ENCODE measurements at regions not wholly inside any gene's neighbourhood (a gene's known extent, or its start where the extent isn't known, plus 50 kb on each side); places are given as distances from the start of the nearest gene placed in this dataset.

DNA sequence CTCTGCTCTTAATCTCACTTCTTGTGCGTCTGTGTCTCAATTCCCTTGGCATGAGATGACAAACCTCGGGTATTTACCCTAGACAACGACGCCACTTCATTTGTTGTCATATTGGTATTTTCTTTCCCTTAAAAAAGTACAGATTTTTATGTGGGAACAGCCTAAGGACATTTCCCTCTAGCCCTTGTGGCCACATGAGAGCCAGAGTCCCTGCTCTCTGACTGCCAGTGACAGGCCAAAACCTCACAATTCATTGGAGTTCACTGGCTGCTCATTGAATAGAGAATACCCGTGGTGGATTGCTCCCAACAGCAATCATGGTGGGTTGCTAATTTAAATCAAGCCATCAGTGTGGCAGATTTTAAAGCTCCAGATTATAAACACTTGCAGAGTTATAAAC lies 191.3 kb upstream of the FAM3C start:
- Histone ChIP-seq H3K9me3 (no peaks in the 10 kb centered on the region), H3K36me3 (no peaks in the 10 kb centered on the region), H3K27me3 (no peaks in the 10 kb centered on the region), H3K4me3 (no peak overlapping the region), H3K27ac (no peak overlapping the region), H3K4me1 (no peaks in the 10 kb centered on the region)
- no peak for DNase-seq (ENCODE audit: low spot score in 2 of 2)
- no peak for TF ChIP-seq POLR2AphosphoS5 (IDR thresholded peaks at IDR 0.05)
- no peak for TF ChIP-seq POLR2A (IDR thresholded peaks at IDR 0.05)
- TF ChIP-seq, protein P1, sequence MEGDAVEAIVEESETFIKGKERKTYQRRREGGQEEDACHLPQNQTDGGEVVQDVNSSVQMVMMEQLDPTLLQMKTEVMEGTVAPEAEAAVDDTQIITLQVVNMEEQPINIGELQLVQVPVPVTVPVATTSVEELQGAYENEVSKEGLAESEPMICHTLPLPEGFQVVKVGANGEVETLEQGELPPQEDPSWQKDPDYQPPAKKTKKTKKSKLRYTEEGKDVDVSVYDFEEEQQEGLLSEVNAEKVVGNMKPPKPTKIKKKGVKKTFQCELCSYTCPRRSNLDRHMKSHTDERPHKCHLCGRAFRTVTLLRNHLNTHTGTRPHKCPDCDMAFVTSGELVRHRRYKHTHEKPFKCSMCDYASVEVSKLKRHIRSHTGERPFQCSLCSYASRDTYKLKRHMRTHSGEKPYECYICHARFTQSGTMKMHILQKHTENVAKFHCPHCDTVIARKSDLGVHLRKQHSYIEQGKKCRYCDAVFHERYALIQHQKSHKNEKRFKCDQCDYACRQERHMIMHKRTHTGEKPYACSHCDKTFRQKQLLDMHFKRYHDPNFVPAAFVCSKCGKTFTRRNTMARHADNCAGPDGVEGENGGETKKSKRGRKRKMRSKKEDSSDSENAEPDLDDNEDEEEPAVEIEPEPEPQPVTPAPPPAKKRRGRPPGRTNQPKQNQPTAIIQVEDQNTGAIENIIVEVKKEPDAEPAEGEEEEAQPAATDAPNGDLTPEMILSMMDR (IDR thresholded peaks at IDR 0.05), result no peak
- intact Hi-C loops (cut with DNase I; ENCODE audit: low total_unique reads), result no loop called here

GRCh38 chr7:121582258-121582657 lies 186.2 kb upstream of the FAM3C start:
- intact Hi-C loops (cut with DNase I; ENCODE audit: low total_unique reads), result no loop called here
- DNase-seq (ENCODE audit: low spot score in 2 of 2), result no peak
- Histone ChIP-seq H3K36me3 (no peaks in the 10 kb centered on the region), H3K9me3 (no peaks in the 10 kb centered on the region), H3K27ac (no peak overlapping the region), H3K4me1 (no peaks in the 10 kb centered on the region), H3K27me3 (no peaks in the 10 kb centered on the region), H3K4me3 (no peak overlapping the region)
- TF ChIP-seq, protein P1 (IDR thresholded peaks at IDR 0.05), result no peak
- TF ChIP-seq POLR2A (IDR thresholded peaks at IDR 0.05) (no peak), POLR2AphosphoS5 (IDR thresholded peaks at IDR 0.05) (no peak)

DNA sequence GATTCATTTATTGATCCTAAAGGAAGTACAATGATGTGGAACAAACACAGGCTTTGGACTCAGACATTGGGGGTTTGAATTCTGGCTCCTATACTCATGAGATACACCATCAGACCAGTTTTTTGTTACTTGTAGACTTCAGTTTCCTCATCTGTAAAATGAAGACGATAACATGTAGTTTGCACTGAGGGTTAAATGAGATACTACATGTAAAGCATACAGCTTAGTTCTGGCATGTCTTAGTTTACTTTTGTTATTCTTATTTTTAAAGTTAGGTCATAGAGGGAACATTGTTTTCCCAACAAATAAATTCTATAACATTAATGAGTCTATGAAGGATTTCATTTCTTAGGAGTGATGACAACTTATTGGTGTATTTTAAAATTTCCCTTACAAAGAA lies 183.5 kb upstream of the FAM3C start:
- Histone ChIP-seq H3K27me3 (no peaks in the 10 kb centered on the region), H3K27ac (no peak overlapping the region), H3K36me3 (no peaks in the 10 kb centered on the region), H3K4me1 (no peaks in the 10 kb centered on the region), H3K4me3 (no peak overlapping the region), H3K9me3 (no peaks in the 10 kb centered on the region)
- intact Hi-C loops (cut with DNase I; ENCODE audit: low total_unique reads), result no loop called here
- no peak for DNase-seq (ENCODE audit: low spot score in 2 of 2)
- TF ChIP-seq POLR2AphosphoS5 (IDR thresholded peaks at IDR 0.05), result no peak
- no peak for TF ChIP-seq POLR2A (IDR thresholded peaks at IDR 0.05)
- TF ChIP-seq, protein P1 (IDR thresholded peaks at IDR 0.05), result no peak

DNA sequence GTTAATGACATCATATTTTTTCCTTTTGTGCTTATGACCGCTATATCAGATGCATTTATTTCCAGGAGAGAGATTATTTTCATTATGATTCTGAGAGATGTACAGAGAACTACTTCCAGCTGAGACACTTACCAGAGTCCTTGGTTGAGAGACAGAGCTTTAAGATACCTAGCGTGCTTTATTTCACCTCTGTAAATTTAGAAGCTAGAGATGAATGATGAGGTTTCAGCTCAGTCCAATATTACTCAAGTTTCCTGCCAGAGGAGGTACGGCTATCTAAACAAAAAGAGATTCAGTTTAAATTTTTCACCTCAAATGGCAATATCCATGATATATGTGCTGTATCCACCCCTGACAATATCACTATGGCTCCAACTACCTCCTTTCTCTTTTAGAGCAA lies 182.6 kb upstream of the FAM3C start:
- no peak for DNase-seq (ENCODE audit: low spot score in 2 of 2)
- intact Hi-C loops (cut with DNase I; ENCODE audit: low total_unique reads), result no loop called here
- no peaks in the 10 kb centered on the region for H3K4me1 ChIP-seq
- TF ChIP-seq POLR2A (IDR thresholded peaks at IDR 0.05) (no peak), POLR2AphosphoS5 (IDR thresholded peaks at IDR 0.05) (no peak)
- TF ChIP-seq, protein P1 (IDR thresholded peaks at IDR 0.05), result no peak
- no peaks in the 10 kb centered on the region for H3K36me3 ChIP-seq
- no peak overlapping the region for H3K27ac ChIP-seq
- no peaks in the 10 kb centered on the region for H3K9me3 ChIP-seq
- no peaks in the 10 kb centered on the region for H3K27me3 ChIP-seq
- H3K4me3 ChIP-seq, result no peak overlapping the region

DNA sequence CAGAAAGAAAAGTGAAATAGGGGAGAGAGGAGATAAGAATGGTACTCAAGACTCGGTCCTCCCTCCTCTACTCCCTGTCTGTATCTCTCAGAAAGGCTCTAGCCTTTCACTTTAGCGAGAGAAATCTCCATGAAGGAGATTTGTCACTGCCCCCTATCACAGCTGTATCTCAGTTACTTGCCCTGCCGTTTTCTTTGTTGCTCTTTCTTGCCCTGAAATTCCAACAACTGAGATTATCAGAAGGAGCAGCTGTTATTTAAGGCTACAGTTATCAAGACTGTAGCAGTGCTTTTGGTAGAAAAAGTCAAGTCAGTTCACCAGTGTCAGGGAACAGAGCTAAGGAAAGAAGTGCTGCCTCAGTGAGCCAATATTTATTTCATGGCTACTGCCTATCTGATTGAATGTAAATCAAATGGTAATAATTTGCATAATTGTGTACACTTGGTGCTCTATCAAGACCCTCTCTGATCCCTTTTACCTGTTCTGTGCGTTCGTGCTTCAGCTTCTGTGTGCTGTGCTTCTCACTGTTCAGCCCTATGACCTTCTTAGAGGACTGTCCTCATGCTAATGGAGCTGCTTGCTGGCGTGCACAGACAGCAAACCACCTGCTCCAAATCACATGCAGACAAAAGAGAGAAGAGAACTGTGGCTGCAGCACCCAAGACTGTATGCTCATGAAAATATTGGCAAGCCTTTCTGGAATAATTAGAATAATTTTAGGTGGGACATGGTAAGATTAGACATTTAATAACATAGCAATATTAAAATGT lies 180.2 kb upstream of the FAM3C start:
- Histone ChIP-seq H3K27ac (no peak overlapping the region), H3K4me3 (no peak overlapping the region), H3K4me1 (no peaks in the 10 kb centered on the region), H3K27me3 (no peaks in the 10 kb centered on the region), H3K36me3 (no peaks in the 10 kb centered on the region), H3K9me3 (no peaks in the 10 kb centered on the region)
- TF ChIP-seq POLR2AphosphoS5 (IDR thresholded peaks at IDR 0.05) (no peak), POLR2A (IDR thresholded peaks at IDR 0.05) (no peak)
- TF ChIP-seq, protein P1 (IDR thresholded peaks at IDR 0.05), result no peak
- intact Hi-C loops (cut with DNase I; ENCODE audit: low total_unique reads), result no loop called here
- DNase-seq (ENCODE audit: low spot score in 2 of 2), result no peak

Data from breast epithelium (tissue), 4 donors.